K562 (cell line): ENCODE measurements at regions not wholly inside any gene's neighbourhood (a gene's known extent, or its start where the extent isn't known, plus 50 kb on each side); places are given as distances from the start of the nearest gene placed in this dataset.

ENCODE experiments used
- ATAC-seq: fragments of 200-7000 bp; cut with Tn5 transposase; 3 replicates; pipeline ENCODE4 v1.9.1; 2020; ENCODE audit warnings: moderate library complexity
- BruUV-seq: library from RNA; stranded (reverse); fragments of 400-500 nt; replicated peaks from 2 replicates; lab custom pipeline; 2021; lab: Mats Ljungman, UMichigan
- CTCF ChIA-PET: fragments of 300-600 bp; formaldehyde crosslinking; extraction: SDS; loops from one replicate; lab custom pipeline; 2021; ENCODE audit warnings: low intra/inter-chr PET ratio; lab: Yijun Ruan, JAX
- POLR2A ChIA-PET: fragments of 300-600, 350-650 bp; sonication (Branson Sonifier 250); formaldehyde crosslinking; extraction: SDS; loops from one replicate; lab custom pipeline; 2021; ENCODE audit warnings: antibody characterized with exemption, inconsistent platforms; lab: Yijun Ruan, JAX
- DNase-seq, 4 experiments: peaks; one replicate each; pipeline versions ENCODE4 v3.0.0 to v3.0.0-alpha.2; 2011 to 2018; ENCODE audit warnings: low spot score in 3 of 4, mixed read lengths in 3 of 4; ENCODE audit errors: extremely low read depth in 1 of 4
- FAIRE-seq: peaks from 2 replicates; lab custom pipeline; 2011; peaks lifted over from hg19 to GRCh38; lab: Jason Lieb, UNC
- H2AFZ ChIP-seq: 2 replicates; pipeline ENCODE4 v1.6.0; 2011; ENCODE audit warnings: low read depth, low read length, control low read depth, inconsistent platforms
- H3K27ac ChIP-seq: fragments of 200-600 bp; 3 replicates; pipeline ENCODE4 v1.8.0; 2011; ENCODE audit warnings: low read depth, mild to moderate bottlenecking, control low read depth, inconsistent platforms, low read length, moderate library complexity, mixed read lengths; ENCODE audit errors: extremely low read depth
- H3K27me3 ChIP-seq, 2 experiments: fragments of 300-600 bp in 1 of 2; 2 replicates in 1 of 2; 3 replicates in 1 of 2; pipeline versions ENCODE4 v1.6.0 to v1.8.0; 2011; ENCODE audit warnings: inconsistent platforms in 2 of 2, low read length in 2 of 2, mild to moderate bottlenecking in 1 of 2, mixed read lengths in 1 of 2, moderate library complexity in 1 of 2; ENCODE audit not compliant: control insufficient read depth in 2 of 2, insufficient read depth in 2 of 2
- H3K36me3 ChIP-seq: fragments of 300-600 bp; 3 replicates; pipeline ENCODE4 v1.8.0; 2011; ENCODE audit warnings: mild to moderate bottlenecking, low read length, inconsistent platforms; ENCODE audit not compliant: control insufficient read depth, insufficient read depth
- H3K4me1 ChIP-seq, 2 experiments: fragments of 200-600 bp in 1 of 2; replicated peaks in 1 of 2; 2 replicates in 1 of 2; 3 replicates in 1 of 2; pipeline versions ENCODE4 v1.5.1 to v1.8.0; 2011; ENCODE audit warnings: inconsistent platforms in 2 of 2, low read length in 2 of 2, mild to moderate bottlenecking in 1 of 2, mixed read lengths in 1 of 2, moderate library complexity in 1 of 2; ENCODE audit not compliant: control insufficient read depth in 2 of 2, insufficient read depth in 2 of 2
- H3K4me2 ChIP-seq: 2 replicates; pipeline ENCODE4 v1.6.1; 2011; ENCODE audit warnings: low read length, control low read depth, inconsistent platforms, mixed read lengths; ENCODE audit not compliant: insufficient read depth
- H3K4me3 ChIP-seq: fragments of 200-600 bp; sonication (generic), shearing (Covaris generic); 2 replicates; pipeline ENCODE4 v1.5.1; 2016; ENCODE audit warnings: control low read depth, inconsistent platforms
- H3K79me2 ChIP-seq: fragments of 200-600 bp; 3 replicates; pipeline ENCODE4 v1.8.0; 2011; ENCODE audit warnings: low read length, inconsistent platforms; ENCODE audit not compliant: control insufficient read depth, insufficient read depth
- H3K9ac ChIP-seq, 2 experiments: 2 replicates each; pipeline versions ENCODE4 v1.6.0 to v1.6.1; 2011; ENCODE audit warnings: low read depth in 2 of 2, low read length in 2 of 2, control low read depth in 1 of 2, inconsistent platforms in 1 of 2, mild to moderate bottlenecking in 1 of 2, mixed read lengths in 1 of 2; ENCODE audit not compliant: insufficient read depth in 1 of 2
- H3K9me1 ChIP-seq: one replicate; pipeline ENCODE4 v1.6.0; 2011; ENCODE audit warnings: inconsistent platforms, mild to moderate bottlenecking, low read length, moderate library complexity; ENCODE audit not compliant: control insufficient read depth, insufficient read depth
- H3K9me3 ChIP-seq: replicated peaks from 2 replicates; pipeline ENCODE4 v1.5.1; 2011; ENCODE audit warnings: low read depth, low read length, inconsistent platforms; ENCODE audit not compliant: control insufficient read depth, insufficient read depth
- H4K20me1 ChIP-seq: replicated peaks from 2 replicates; pipeline ENCODE4 v1.6.1; 2011; ENCODE audit warnings: low read length, inconsistent platforms, mixed read lengths; ENCODE audit not compliant: control insufficient read depth, insufficient read depth
- ARID1B ChIP-seq: fragments of 450-650 bp; IDR thresholded peaks from 2 replicates; pipeline ENCODE4 v1.6.1; 2016; ENCODE audit warnings: antibody characterized with exemption, mild to moderate bottlenecking, inconsistent platforms
- CCAR2 ChIP-seq: fragments of 200-400 bp; formaldehyde crosslinking; IDR thresholded peaks from 2 replicates; pipeline ENCODE4 v1.6.1; 2017; ENCODE audit warnings: mild to moderate bottlenecking, low read depth, low read length
- COPS2 ChIP-seq: fragments of 450-650 bp; conservative IDR thresholded peaks from 2 replicates; pipeline ENCODE4 v1.6.1; 2016; ENCODE audit warnings: mild to moderate bottlenecking, moderate library complexity
- ESRRB ChIP-seq: fragments of 250-450 bp; sonication (Bioruptor Pico); IDR thresholded peaks from 2 replicates; pipeline ENCODE4 v1.5.0; 2020; ENCODE audit warnings: mild to moderate bottlenecking, moderate library complexity, borderline replicate concordance
- HCFC1 ChIP-seq: IDR thresholded peaks from 2 replicates; pipeline ENCODE4 v1.6.1; 2012; ENCODE audit warnings: low read depth, low read length, improper control_type of control experiment
- HNRNPK ChIP-seq: fragments of 200-400 bp; formaldehyde crosslinking; IDR thresholded peaks from one replicate; pipeline ENCODE4 v1.6.1; 2018; ENCODE audit warnings: mild to moderate bottlenecking, low read depth, low read length; ENCODE audit not compliant: poor library complexity, severe bottlenecking
- JUNB ChIP-seq: fragments of 450-650 bp; formaldehyde crosslinking; conservative IDR thresholded peaks from 2 replicates; pipeline ENCODE4 v1.4.0; 2020; ENCODE audit warnings: mild to moderate bottlenecking
- LEF1 ChIP-seq: fragments of 450-650 bp; IDR thresholded peaks from 2 replicates; pipeline ENCODE4 v1.6.1; 2016; ENCODE audit warnings: mild to moderate bottlenecking
- MTF1 ChIP-seq: fragments of 250-450 bp; sonication (Bioruptor Pico); IDR thresholded peaks from 2 replicates; pipeline ENCODE4 v1.9.0; 2021; ENCODE audit warnings: moderate library complexity, mild to moderate bottlenecking, inconsistent platforms, borderline replicate concordance
- PCBP1 ChIP-seq: fragments of 200-400 bp; formaldehyde crosslinking; IDR thresholded peaks from 2 replicates; pipeline ENCODE4 v1.6.1; 2018; ENCODE audit warnings: mild to moderate bottlenecking, low read depth, low read length; ENCODE audit not compliant: poor library complexity, severe bottlenecking
- PREB ChIP-seq: sonication (generic); formaldehyde crosslinking; IDR thresholded peaks from 2 replicates; pipeline ENCODE4 v1.8.1; 2023; ENCODE audit warnings: mild to moderate bottlenecking, missing genetic modification reagents
- SMAD1 ChIP-seq: fragments of 150-350 bp; IDR thresholded peaks from 2 replicates; pipeline ENCODE4 v1.6.1; 2014; ENCODE audit warnings: low read length, low read depth; ENCODE audit not compliant: partially characterized antibody
- SRSF3 ChIP-seq: fragments of 200-400 bp; formaldehyde crosslinking; IDR thresholded peaks from 2 replicates; pipeline ENCODE4 v1.6.1; 2016; ENCODE audit warnings: mild to moderate bottlenecking, low read length, moderate library complexity; ENCODE audit not compliant: insufficient read depth
- TAF15 ChIP-seq: fragments of 200-400 bp; formaldehyde crosslinking; IDR thresholded peaks from 2 replicates; pipeline ENCODE4 v1.6.1; 2017; ENCODE audit warnings: mild to moderate bottlenecking, low read depth, low read length, moderate library complexity
- ZKSCAN8 ChIP-seq: fragments of 200-800 bp; sonication (Bioruptor generic); IDR thresholded peaks from 2 replicates; pipeline ENCODE4 v1.6.1; 2016; ENCODE audit warnings: missing genetic modification characterization, missing compliant biosample characterization
- ZNF41 ChIP-seq: fragments of 250-450 bp; sonication (Bioruptor Pico); conservative IDR thresholded peaks from 2 replicates; pipeline ENCODE4 v1.4.0; 2020; ENCODE audit warnings: mild to moderate bottlenecking
- WGBS: fragments of 100-300 bp; shearing (Covaris generic); methylation state at CpG from one replicate; pipeline ENCODE4 v1.1.6; 2016; ENCODE audit warnings: low coverage, mixed read lengths; ENCODE audit not compliant: insufficient coverage; ENCODE audit errors: missing lambda C conversion rate; 5-methylcytosine and 5-hydroxymethylcytosine counted together
- in situ Hi-C: fragments of 300-500 bp; cut with MboI; formaldehyde crosslinking; loops from 4 replicates; pipeline ENCODE4 v1.15.0; 2018; ENCODE audit warnings: inconsistent platforms, mixed read lengths
- intact Hi-C: fragments of 100-400 bp; cut with micrococcal nuclease; formaldehyde crosslinking; loops from 2 replicates; pipeline ENCODE4 v1.14.2; 2022

GRCh38 chr10:125273023-125273422 is 112.7 kb upstream of the CTBP2 start:
- in situ Hi-C loops: no loop called here
- Histone ChIP-seq H3K27ac (no peak overlapping the region), H3K9ac (no peak overlapping the region), H3K27me3 (peaks cover 3 to 38% of the 10 kb centered on the region in 2 experiments; a peak in 4 of 5 replicates), H3K4me3 (no peak overlapping the region), H3K36me3 (no peaks in the 10 kb centered on the region), H3K9me1 (no peaks in the 10 kb centered on the region), H4K20me1 (no peaks in the 10 kb centered on the region), H3K79me2 (no peaks in the 10 kb centered on the region), H2AFZ (no peak overlapping the region), H3K4me2 (no peak overlapping the region), H3K4me1 (no peaks in the 10 kb centered on the region), H3K9me3 (no peaks in the 10 kb centered on the region)
- ChIA-PET CTCF (no interaction called here), POLR2A (interaction anchor here (0.5 kb wide), 1 partner anchor 572 kb away, joined by 3 read pairs; no protein-coding TSS in a partner anchor)
- no peak for DNase-seq
- 0% methylated on average over 7 of the region's 8 CpGs for WGBS
- intact Hi-C loops: no loop called here
- ATAC-seq: no peak
- no peak for FAIRE-seq
- TF ChIP-seq CCAR2 (no peak), HCFC1 (no peak), SRSF3 (no peak), PREB (no peak), TAF15 (no peak), MTF1 (CRISPR knock-in tag) (no peak), ESRRB (CRISPR knock-in tag) (no peak), ZNF41 (CRISPR knock-in tag) (no peak), COPS2 (no peak), JUNB (CRISPR knock-in tag) (no peak), ZKSCAN8 (no peak), HNRNPK (no peak), LEF1 (no peak), ARID1B (no peak), SMAD1 (no peak), PCBP1 (no peak)
- no TSS peak for BruUV-seq
